ENCODE measurements at regions not wholly inside any gene's neighbourhood (a gene's known extent, or its start where the extent isn't known, plus 50 kb on each side); places are given as distances from the start of the nearest gene placed in this dataset.

DNA sequence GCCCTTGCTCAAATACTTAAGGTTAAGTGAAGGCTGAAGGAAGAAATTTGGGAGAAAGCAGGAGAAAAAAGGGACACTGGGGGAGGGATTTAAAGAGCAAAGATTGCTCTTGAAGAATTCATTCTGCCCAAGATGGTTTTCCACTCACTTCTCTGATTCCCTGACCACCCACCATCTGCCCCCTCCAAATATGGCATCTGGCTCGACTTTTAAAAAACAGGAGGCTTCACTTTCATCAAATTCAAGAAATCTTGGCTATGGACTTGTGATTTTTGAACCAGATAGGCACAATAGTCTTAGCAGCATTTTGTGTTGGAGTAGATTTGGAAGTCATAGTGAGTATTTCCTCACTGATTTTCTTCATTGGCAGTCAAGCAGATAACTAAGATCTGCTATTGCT lies 574.4 kb upstream of the SUCLG2 start:
- H3K27me3 Mint-ChIP-seq: no peaks in the 10 kb centered on the region
- TF ChIP-seq, protein P1, sequence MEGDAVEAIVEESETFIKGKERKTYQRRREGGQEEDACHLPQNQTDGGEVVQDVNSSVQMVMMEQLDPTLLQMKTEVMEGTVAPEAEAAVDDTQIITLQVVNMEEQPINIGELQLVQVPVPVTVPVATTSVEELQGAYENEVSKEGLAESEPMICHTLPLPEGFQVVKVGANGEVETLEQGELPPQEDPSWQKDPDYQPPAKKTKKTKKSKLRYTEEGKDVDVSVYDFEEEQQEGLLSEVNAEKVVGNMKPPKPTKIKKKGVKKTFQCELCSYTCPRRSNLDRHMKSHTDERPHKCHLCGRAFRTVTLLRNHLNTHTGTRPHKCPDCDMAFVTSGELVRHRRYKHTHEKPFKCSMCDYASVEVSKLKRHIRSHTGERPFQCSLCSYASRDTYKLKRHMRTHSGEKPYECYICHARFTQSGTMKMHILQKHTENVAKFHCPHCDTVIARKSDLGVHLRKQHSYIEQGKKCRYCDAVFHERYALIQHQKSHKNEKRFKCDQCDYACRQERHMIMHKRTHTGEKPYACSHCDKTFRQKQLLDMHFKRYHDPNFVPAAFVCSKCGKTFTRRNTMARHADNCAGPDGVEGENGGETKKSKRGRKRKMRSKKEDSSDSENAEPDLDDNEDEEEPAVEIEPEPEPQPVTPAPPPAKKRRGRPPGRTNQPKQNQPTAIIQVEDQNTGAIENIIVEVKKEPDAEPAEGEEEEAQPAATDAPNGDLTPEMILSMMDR (IDR thresholded peaks at IDR 0.05; ENCODE audit: unreplicated experiment): no peak
- peaks cover 7% of the 10 kb centered on the region for H3K9me3 Mint-ChIP-seq (ENCODE audit: low read depth)
- H3K27ac Mint-ChIP-seq: no peak overlapping the region
- no peak overlapping the region for H3K4me3 Mint-ChIP-seq (ENCODE audit: low read depth)
- no peak for DNase-seq (ENCODE audit: low spot score, unreplicated experiment)
- H3K36me3 Mint-ChIP-seq (ENCODE audit: insufficient read depth): no peaks in the 10 kb centered on the region
- H3K4me1 Mint-ChIP-seq (ENCODE audit: low read depth): no peaks in the 10 kb centered on the region

DNA sequence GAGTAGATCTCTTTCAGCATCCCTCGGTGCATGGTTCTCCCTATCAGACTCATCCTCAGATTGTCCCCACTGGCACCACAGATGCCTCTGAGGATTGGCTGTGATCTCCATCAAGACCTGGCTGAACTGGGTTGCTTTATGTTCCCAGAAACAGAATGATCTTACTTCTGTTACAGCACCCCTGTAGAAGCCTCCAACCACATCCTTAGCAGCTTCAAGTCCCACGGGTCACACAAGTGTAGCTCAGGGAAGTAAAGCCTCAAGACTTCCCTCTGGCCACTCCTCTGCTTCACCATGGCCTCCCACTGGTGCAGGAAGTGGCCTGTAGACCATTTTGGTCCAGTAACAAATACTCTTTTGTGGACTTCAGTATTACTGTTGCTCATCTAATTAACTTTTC lies 566.4 kb upstream of the SUCLG2 start:
- no peak for DNase-seq (ENCODE audit: low spot score, unreplicated experiment)
- no peaks in the 10 kb centered on the region for H3K27me3 Mint-ChIP-seq
- TF ChIP-seq, protein P1 (IDR thresholded peaks at IDR 0.05; ENCODE audit: unreplicated experiment): no peak
- no peak overlapping the region for H3K27ac Mint-ChIP-seq
- no peaks in the 10 kb centered on the region for H3K36me3 Mint-ChIP-seq (ENCODE audit: insufficient read depth)
- no peaks in the 10 kb centered on the region for H3K4me1 Mint-ChIP-seq (ENCODE audit: low read depth)
- no peak overlapping the region for H3K4me3 Mint-ChIP-seq (ENCODE audit: low read depth)
- H3K9me3 Mint-ChIP-seq (ENCODE audit: low read depth): no peaks in the 10 kb centered on the region

DNA sequence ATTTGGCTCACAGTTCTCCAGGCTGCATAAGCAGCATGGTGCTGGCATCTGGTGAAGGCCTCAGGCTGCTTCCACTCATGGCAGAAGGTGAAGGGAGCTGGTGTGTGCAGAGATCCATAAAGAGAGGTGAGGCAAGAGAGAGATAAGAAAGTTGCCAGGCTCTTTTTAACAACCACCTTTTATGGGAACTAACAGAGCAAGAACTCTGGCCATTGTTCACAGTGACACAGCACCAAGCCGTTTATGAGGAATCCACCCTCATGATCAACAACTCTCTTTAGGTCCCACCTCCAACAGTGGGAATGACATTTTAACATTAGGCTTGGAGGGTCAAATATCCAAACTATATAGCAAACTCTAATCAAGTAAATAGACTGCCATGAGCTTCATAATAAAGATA lies 557.2 kb upstream of the SUCLG2 start:
- Mint-ChIP-seq H3K4me1 (ENCODE audit: low read depth) (no peaks in the 10 kb centered on the region), H3K9me3 (ENCODE audit: low read depth) (no peaks in the 10 kb centered on the region)

DNA sequence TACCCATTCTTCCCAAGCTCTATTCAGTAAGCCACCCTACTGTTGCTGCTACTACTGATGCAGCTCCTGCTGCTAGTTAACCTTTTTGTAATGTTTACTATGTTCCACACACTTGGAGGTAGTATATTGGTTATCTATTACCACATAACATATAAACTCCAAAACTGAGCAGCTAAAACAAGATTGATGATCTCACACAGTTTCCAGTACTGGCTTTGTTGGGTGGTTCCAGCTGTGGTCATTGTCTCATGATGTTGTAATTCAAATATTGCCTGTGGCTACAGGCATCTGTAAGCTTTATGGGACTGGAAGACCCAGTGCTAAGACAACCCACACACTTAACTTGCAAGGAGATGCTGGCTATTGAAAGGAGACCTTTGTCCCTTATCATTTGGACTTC lies 556.2 kb upstream of the SUCLG2 start:
- H3K36me3 Mint-ChIP-seq (ENCODE audit: insufficient read depth): no peaks in the 10 kb centered on the region
- H3K4me1 Mint-ChIP-seq (ENCODE audit: low read depth): no peaks in the 10 kb centered on the region
- H3K9me3 Mint-ChIP-seq (ENCODE audit: low read depth): no peaks in the 10 kb centered on the region
- H3K4me3 Mint-ChIP-seq (ENCODE audit: low read depth): no peak overlapping the region
- H3K27ac Mint-ChIP-seq: no peak overlapping the region
- TF ChIP-seq, protein P1 (IDR thresholded peaks at IDR 0.05; ENCODE audit: unreplicated experiment): no peak
- no peak for DNase-seq (ENCODE audit: low spot score, unreplicated experiment)
- no peaks in the 10 kb centered on the region for H3K27me3 Mint-ChIP-seq

More for the DNA sequence above, 557.2 kb upstream of the SUCLG2 start:
- no peaks in the 10 kb centered on the region for H3K27me3 Mint-ChIP-seq
- TF ChIP-seq, protein P1 (IDR thresholded peaks at IDR 0.05; ENCODE audit: unreplicated experiment): no peak
- H3K4me3 Mint-ChIP-seq (ENCODE audit: low read depth): no peak overlapping the region
- H3K36me3 Mint-ChIP-seq (ENCODE audit: insufficient read depth): no peaks in the 10 kb centered on the region
- DNase-seq (ENCODE audit: low spot score, unreplicated experiment): no peak
- no peak overlapping the region for H3K27ac Mint-ChIP-seq

DNA sequence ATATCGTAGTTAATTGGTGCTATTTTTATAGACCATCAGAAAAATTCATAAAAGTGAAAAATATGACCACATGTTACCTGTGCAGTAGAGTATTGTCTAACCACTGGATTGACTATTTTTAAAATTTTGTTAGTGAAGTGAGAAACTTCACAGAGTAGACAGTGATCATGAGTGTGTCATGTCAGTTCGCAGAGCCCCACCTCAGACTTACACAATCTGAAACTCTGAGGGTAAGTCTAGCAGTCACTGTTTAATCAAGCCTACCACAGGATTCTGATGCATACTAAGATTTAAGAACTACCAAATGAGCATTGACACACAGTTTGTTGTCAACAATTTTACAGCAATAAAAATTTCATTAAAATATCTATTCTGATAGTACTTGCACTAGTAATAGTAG lies 552.9 kb upstream of the SUCLG2 start:
- H3K4me1 Mint-ChIP-seq (ENCODE audit: low read depth): no peaks in the 10 kb centered on the region
- H3K36me3 Mint-ChIP-seq (ENCODE audit: insufficient read depth): no peaks in the 10 kb centered on the region
- no peak for DNase-seq (ENCODE audit: low spot score, unreplicated experiment)
- H3K27me3 Mint-ChIP-seq: no peaks in the 10 kb centered on the region
- TF ChIP-seq, protein P1 (IDR thresholded peaks at IDR 0.05; ENCODE audit: unreplicated experiment): no peak
- peaks cover 5% of the 10 kb centered on the region for H3K9me3 Mint-ChIP-seq (ENCODE audit: low read depth)
- no peak overlapping the region for H3K27ac Mint-ChIP-seq
- H3K4me3 Mint-ChIP-seq (ENCODE audit: low read depth): no peak overlapping the region
